ENCODE measurements at regions not wholly inside any gene's neighbourhood (a gene's known extent, or its start where the extent isn't known, plus 50 kb on each side); places are given as distances from the start of the nearest gene placed in this dataset.
"Not testable (repeated sequence)": the region's sequence is repeated elsewhere in the genome, so short reads cannot be mapped to it uniquely, and the experiment has no call there.

- Histone ChIP-seq H3K36me3 (ENCODE audit: insufficient read depth, low read depth, low read length) (no peaks in the 10 kb centered on the region), H3K9me3 (ENCODE audit: insufficient read depth, low read depth, low read length) (no peaks in the 10 kb centered on the region), H3K27me3 (ENCODE audit: insufficient read depth, low read length) (no peaks in the 10 kb centered on the region), H3K9ac (ENCODE audit: low read depth, low read length) (no peak overlapping the region), H3K4me1 (ENCODE audit: insufficient read depth, low read length) (no peaks in the 10 kb centered on the region), H3K27ac (ENCODE audit: low read length) (no peak overlapping the region), H3K4me3 (ENCODE audit: low read length) (no peak overlapping the region)
Observed at GRCh38 chr10:61217851-61218565, 235.2 kb downstream of the TMEM26 start.

DNA sequence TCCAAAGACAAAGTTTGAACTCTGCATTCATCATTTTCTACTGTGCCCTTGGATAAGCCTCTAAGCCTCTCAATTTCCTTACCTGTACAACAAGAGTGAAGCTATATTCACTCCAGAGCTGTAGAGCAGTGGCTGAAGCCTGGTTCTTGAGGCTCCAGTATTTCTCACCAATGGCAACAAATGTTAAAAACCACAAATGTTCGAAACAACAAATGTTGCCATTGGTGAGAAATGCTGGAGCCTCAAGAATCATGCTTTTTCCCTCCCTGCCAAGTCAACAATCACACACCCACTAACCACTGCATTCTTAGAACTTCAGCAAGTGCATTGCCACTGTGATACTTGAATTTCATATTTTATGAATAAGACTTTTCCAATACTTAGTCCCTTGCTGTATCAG, 237.9 kb downstream of the TMEM26 start:
- Histone ChIP-seq H3K9me3 (ENCODE audit: insufficient read depth, low read depth, low read length) (no peaks in the 10 kb centered on the region), H3K27me3 (ENCODE audit: insufficient read depth, low read length) (no peaks in the 10 kb centered on the region), H3K9ac (ENCODE audit: low read depth, low read length) (no peak overlapping the region), H3K36me3 (ENCODE audit: insufficient read depth, low read depth, low read length) (no peaks in the 10 kb centered on the region), H3K4me3 (ENCODE audit: low read length) (no peak overlapping the region), H3K27ac (ENCODE audit: low read length) (no peak overlapping the region), H3K4me1 (ENCODE audit: insufficient read depth, low read length) (no peaks in the 10 kb centered on the region)

- no peaks in the 10 kb centered on the region for H3K27me3 ChIP-seq (ENCODE audit: insufficient read depth, low read length)
- no peak overlapping the region for H3K27ac ChIP-seq (ENCODE audit: low read length)
- no peaks in the 10 kb centered on the region for H3K4me1 ChIP-seq (ENCODE audit: insufficient read depth, low read length)
- no peak overlapping the region for H3K9ac ChIP-seq (ENCODE audit: low read depth, low read length)
- H3K36me3 ChIP-seq (ENCODE audit: insufficient read depth, low read depth, low read length), result no peaks in the 10 kb centered on the region
- no peaks in the 10 kb centered on the region for H3K9me3 ChIP-seq (ENCODE audit: insufficient read depth, low read depth, low read length)
- H3K4me3 ChIP-seq (ENCODE audit: low read length), result no peak overlapping the region
Observed at GRCh38 chr10:61211468-61211867, 241.7 kb downstream of the TMEM26 start.

- Histone ChIP-seq H3K9me3 (ENCODE audit: insufficient read depth, low read depth, low read length) (peaks cover 12% of the 10 kb centered on the region), H3K36me3 (ENCODE audit: insufficient read depth, low read depth, low read length) (no peaks in the 10 kb centered on the region), H3K4me3 (ENCODE audit: low read length) (no peak overlapping the region), H3K4me1 (ENCODE audit: insufficient read depth, low read length) (no peaks in the 10 kb centered on the region), H3K27me3 (ENCODE audit: insufficient read depth, low read length) (no peaks in the 10 kb centered on the region), H3K27ac (ENCODE audit: low read length) (no peak overlapping the region), H3K9ac (ENCODE audit: low read depth, low read length) (no peak overlapping the region)
Observed at GRCh38 chr10:61197057-61197456, 253.1 kb upstream of the RHOBTB1 start.

DNA sequence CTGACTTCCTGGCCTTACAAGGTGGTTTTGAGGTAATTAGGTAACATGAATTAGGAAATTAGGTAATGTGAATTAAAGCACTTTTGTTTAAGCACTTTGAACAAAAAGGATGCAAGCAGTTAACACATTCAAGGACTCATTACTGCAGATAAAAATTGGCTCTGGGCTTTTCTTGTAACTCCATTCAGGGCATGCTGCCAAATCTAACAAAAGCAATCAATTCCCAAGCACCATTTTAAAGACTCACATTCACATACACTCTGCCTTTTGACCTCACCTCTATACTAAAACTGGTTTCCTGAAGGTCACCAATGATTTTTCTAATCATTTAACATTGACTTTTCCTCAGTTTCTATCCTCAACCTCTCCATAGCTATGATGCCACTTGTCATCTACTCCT, 251.2 kb upstream of the RHOBTB1 start:
- Histone ChIP-seq H3K27ac (ENCODE audit: low read length) (no peak overlapping the region), H3K4me1 (ENCODE audit: insufficient read depth, low read length) (no peaks in the 10 kb centered on the region), H3K27me3 (ENCODE audit: insufficient read depth, low read length) (no peaks in the 10 kb centered on the region), H3K4me3 (ENCODE audit: low read length) (no peak overlapping the region), H3K36me3 (ENCODE audit: insufficient read depth, low read depth, low read length) (no peaks in the 10 kb centered on the region), H3K9me3 (ENCODE audit: insufficient read depth, low read depth, low read length) (peaks cover 12% of the 10 kb centered on the region), H3K9ac (ENCODE audit: low read depth, low read length) (no peak overlapping the region)

DNA sequence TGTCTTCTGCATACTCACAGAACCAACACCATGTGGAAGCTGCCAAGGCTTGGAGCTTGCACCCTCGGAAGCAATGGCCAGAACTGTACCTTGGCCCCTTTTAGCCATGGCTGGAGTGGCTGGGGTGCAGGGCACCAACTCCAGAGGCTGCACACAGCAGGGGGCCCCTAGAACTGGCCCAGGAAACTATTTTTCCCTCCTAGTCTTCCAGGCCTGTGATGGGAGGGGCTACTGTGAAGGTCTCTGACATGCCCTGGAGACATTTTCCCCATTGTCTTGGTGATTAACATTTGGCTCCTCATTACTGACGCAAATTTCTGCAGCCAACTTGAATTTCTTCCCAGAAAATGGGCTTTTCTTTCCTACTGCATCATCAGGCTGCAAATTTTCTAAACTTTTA, 248.6 kb upstream of the RHOBTB1 start:
- H3K27ac ChIP-seq (ENCODE audit: low read length); H3K4me3 ChIP-seq (ENCODE audit: low read length); H3K9ac ChIP-seq (ENCODE audit: low read depth, low read length); H3K27me3 ChIP-seq (ENCODE audit: insufficient read depth, low read length); H3K36me3 ChIP-seq (ENCODE audit: insufficient read depth, low read depth, low read length); H3K4me1 ChIP-seq (ENCODE audit: insufficient read depth, low read length): not testable (repeated sequence)
- peaks cover 12% of the 10 kb centered on the region for H3K9me3 ChIP-seq (ENCODE audit: insufficient read depth, low read depth, low read length)

DNA sequence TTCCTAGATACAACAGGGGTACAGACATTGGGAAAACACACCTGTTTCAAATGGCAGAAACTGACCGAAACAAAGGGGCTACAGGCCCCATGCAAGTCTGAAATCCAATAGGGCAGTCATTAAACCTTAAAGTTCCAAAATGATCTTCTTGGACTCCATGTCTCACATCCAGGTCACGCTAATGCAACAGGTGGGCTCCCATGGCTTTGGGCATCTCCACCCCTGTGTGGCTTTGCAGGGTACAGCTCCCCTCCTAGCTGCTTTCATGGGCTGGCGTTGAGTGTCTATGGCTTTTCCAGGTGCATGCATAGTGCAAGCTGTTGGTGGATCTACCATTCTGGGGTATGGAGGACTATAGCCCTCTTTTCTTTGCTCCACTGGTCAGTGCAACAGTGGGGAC, 248.1 kb upstream of the RHOBTB1 start:
- Histone ChIP-seq H3K36me3 (ENCODE audit: insufficient read depth, low read depth, low read length) (no peaks in the 10 kb centered on the region), H3K4me1 (ENCODE audit: insufficient read depth, low read length) (no peaks in the 10 kb centered on the region), H3K9ac (ENCODE audit: low read depth, low read length) (no peak overlapping the region), H3K4me3 (ENCODE audit: low read length) (no peak overlapping the region), H3K27ac (ENCODE audit: low read length) (no peak overlapping the region), H3K9me3 (ENCODE audit: insufficient read depth, low read depth, low read length) (peaks cover 12% of the 10 kb centered on the region), H3K27me3 (ENCODE audit: insufficient read depth, low read length) (no peaks in the 10 kb centered on the region)

DNA sequence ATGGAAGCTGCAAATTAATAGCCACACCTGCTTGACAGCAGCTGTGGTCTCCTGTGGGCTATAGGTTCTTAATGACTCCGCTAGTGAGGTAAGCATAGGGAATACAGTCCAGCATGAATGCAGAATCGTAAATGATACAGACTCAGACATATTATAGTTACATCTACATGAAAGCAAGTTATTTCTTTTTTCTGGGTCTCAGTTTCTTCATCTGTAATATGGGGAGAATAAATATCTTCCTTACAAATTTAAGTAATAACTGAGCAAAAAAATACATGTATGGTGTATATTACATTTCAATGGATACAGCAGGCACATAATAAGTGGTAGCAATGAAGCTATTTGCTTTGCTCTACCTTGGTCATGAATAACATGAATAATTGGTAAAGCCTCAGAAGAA, 245.9 kb upstream of the RHOBTB1 start:
- Histone ChIP-seq H3K27ac (ENCODE audit: low read length) (no peak overlapping the region), H3K4me3 (ENCODE audit: low read length) (no peak overlapping the region), H3K9ac (ENCODE audit: low read depth, low read length) (no peak overlapping the region), H3K36me3 (ENCODE audit: insufficient read depth, low read depth, low read length) (no peaks in the 10 kb centered on the region), H3K9me3 (ENCODE audit: insufficient read depth, low read depth, low read length) (peaks cover 12% of the 10 kb centered on the region), H3K27me3 (ENCODE audit: insufficient read depth, low read length) (no peaks in the 10 kb centered on the region), H3K4me1 (ENCODE audit: insufficient read depth, low read length) (no peaks in the 10 kb centered on the region)

- H3K9ac ChIP-seq (ENCODE audit: low read depth, low read length), result no peak overlapping the region
- no peaks in the 10 kb centered on the region for H3K27me3 ChIP-seq (ENCODE audit: insufficient read depth, low read length)
- H3K9me3 ChIP-seq (ENCODE audit: insufficient read depth, low read depth, low read length), result peaks cover 12% of the 10 kb centered on the region
- no peak overlapping the region for H3K27ac ChIP-seq (ENCODE audit: low read length)
- no peaks in the 10 kb centered on the region for H3K4me1 ChIP-seq (ENCODE audit: insufficient read depth, low read length)
- no peak overlapping the region for H3K4me3 ChIP-seq (ENCODE audit: low read length)
- H3K36me3 ChIP-seq (ENCODE audit: insufficient read depth, low read depth, low read length), result no peaks in the 10 kb centered on the region
Observed at GRCh38 chr10:61188691-61189090, 244.7 kb upstream of the RHOBTB1 start.

GRCh38 chr10:61188101-61188500, 244.1 kb upstream of the RHOBTB1 start:
- Histone ChIP-seq H3K9ac (ENCODE audit: low read depth, low read length) (no peak overlapping the region), H3K4me1 (ENCODE audit: insufficient read depth, low read length) (no peaks in the 10 kb centered on the region), H3K9me3 (ENCODE audit: insufficient read depth, low read depth, low read length) (peaks cover 7% of the 10 kb centered on the region; the same call in 1 of the 2 replicates), H3K36me3 (ENCODE audit: insufficient read depth, low read depth, low read length) (no peaks in the 10 kb centered on the region), H3K27me3 (ENCODE audit: insufficient read depth, low read length) (no peaks in the 10 kb centered on the region), H3K4me3 (ENCODE audit: low read length) (no peak overlapping the region), H3K27ac (ENCODE audit: low read length) (no peak overlapping the region)

DNA sequence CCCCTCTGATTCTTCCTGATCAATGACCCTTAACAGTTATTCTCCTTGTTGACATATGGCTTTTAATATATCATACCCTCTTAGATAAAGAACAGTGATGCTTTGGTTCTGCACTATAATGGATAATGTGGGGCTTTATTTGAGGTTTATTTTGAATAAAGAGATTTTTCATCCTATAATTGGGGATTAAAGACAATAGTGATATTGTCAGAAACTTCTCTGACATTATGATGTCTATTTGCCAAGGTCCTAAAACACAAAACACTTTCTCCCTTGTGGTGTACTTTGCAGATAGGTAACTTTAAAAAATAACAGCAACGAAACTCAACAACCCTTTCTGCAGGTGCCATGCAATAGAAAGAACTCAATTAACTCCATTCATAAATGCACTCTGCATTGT, 243.6 kb upstream of the RHOBTB1 start:
- Histone ChIP-seq H3K27ac (ENCODE audit: low read length) (no peak overlapping the region), H3K9ac (ENCODE audit: low read depth, low read length) (no peak overlapping the region), H3K27me3 (ENCODE audit: insufficient read depth, low read length) (no peaks in the 10 kb centered on the region), H3K9me3 (ENCODE audit: insufficient read depth, low read depth, low read length) (peaks cover 2% of the 10 kb centered on the region; the same call in 1 of the 2 replicates), H3K4me1 (ENCODE audit: insufficient read depth, low read length) (no peaks in the 10 kb centered on the region), H3K4me3 (ENCODE audit: low read length) (no peak overlapping the region), H3K36me3 (ENCODE audit: insufficient read depth, low read depth, low read length) (no peaks in the 10 kb centered on the region)

DNA sequence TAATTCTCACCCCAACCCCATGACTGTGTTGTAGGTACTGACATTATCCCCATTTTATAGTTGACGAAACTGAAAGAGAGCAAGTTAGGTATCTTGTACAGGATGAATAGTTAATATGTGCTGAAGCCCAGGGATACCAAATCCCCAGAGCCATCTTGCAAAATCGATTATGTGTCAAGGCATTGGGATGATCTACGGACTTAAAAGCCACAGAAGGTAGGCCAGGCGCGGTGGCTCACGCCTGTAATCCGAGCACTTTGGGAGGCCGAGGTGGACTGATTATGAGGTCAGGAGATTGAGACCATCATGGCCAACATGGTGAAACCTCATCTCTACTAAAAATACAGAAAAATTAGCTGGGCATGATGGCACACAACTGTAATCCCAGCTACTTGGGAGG, 242.4 kb upstream of the RHOBTB1 start:
- no peak overlapping the region for H3K9ac ChIP-seq (ENCODE audit: low read depth, low read length)
- H3K9me3 ChIP-seq (ENCODE audit: insufficient read depth, low read depth, low read length), result no peaks in the 10 kb centered on the region

More for the DNA sequence above, 242.4 kb upstream of the RHOBTB1 start:
- H3K4me1 ChIP-seq (ENCODE audit: insufficient read depth, low read length), result no peaks in the 10 kb centered on the region
- no peaks in the 10 kb centered on the region for H3K36me3 ChIP-seq (ENCODE audit: insufficient read depth, low read depth, low read length)
- H3K27me3 ChIP-seq (ENCODE audit: insufficient read depth, low read length), result no peaks in the 10 kb centered on the region
- no peak overlapping the region for H3K27ac ChIP-seq (ENCODE audit: low read length)
- no peak overlapping the region for H3K4me3 ChIP-seq (ENCODE audit: low read length)

Measured in iPS-20b (cell line).